Endothelial cell of hepatic sinusoid (primary cell): ENCODE measurements at regions not wholly inside any gene's neighbourhood (a gene's known extent, or its start where the extent isn't known, plus 50 kb on each side); places are given as distances from the start of the nearest gene placed in this dataset.

ENCODE experiments used
- in situ Hi-C: cut with HindIII; loops from 2 replicates; pipeline ENCODE4 v1.10.0; 2017; ENCODE audit warnings: low sequenced_read_pairs

GRCh38 chr9:1201262-1201661 lies 151.1 kb downstream of the DMRT2 start:
- in situ Hi-C loops = no loop called here

GRCh38 chr9:1201901-1202300 lies 151.7 kb downstream of the DMRT2 start:
- in situ Hi-C loops = no loop called here

GRCh38 chr9:1202512-1203280 lies 152.5 kb downstream of the DMRT2 start:
- in situ Hi-C loops = no loop called here

GRCh38 chr9:1207686-1208085 lies 157.5 kb downstream of the DMRT2 start:
- in situ Hi-C loops = no loop called here

- in situ Hi-C loops = no loop called here
Measured at GRCh38 chr9:1208157-1208556, 158.0 kb downstream of the DMRT2 start.

GRCh38 chr9:1210954-1211353 lies 160.8 kb downstream of the DMRT2 start:
- in situ Hi-C loops = no loop called here

- in situ Hi-C loops = no loop called here
Measured at GRCh38 chr9:1216532-1216931, 166.4 kb downstream of the DMRT2 start.

GRCh38 chr9:1217076-1217475 lies 166.9 kb downstream of the DMRT2 start:
- in situ Hi-C loops = no loop called here

- in situ Hi-C loops = no loop called here
Measured at GRCh38 chr9:1219284-1219683, 169.1 kb downstream of the DMRT2 start.

GRCh38 chr9:1221298-1221697 lies 171.1 kb downstream of the DMRT2 start:
- in situ Hi-C loops = no loop called here

- in situ Hi-C loops = no loop called here
Measured at GRCh38 chr9:1222511-1222910, 172.4 kb downstream of the DMRT2 start.

- in situ Hi-C loops = no loop called here
Measured at GRCh38 chr9:1231998-1232919, 182.1 kb downstream of the DMRT2 start.

GRCh38 chr9:1233568-1233967 lies 183.4 kb downstream of the DMRT2 start:
- in situ Hi-C loops = no loop called here

GRCh38 chr9:1235650-1236049 lies 185.5 kb downstream of the DMRT2 start:
- in situ Hi-C loops = no loop called here

- in situ Hi-C loops = no loop called here
Measured at GRCh38 chr9:1236061-1236460, 185.9 kb downstream of the DMRT2 start.

GRCh38 chr9:1238407-1238806 lies 188.2 kb downstream of the DMRT2 start:
- in situ Hi-C loops = no loop called here

GRCh38 chr9:1248743-1249142 lies 198.6 kb downstream of the DMRT2 start:
- in situ Hi-C loops = loop anchor here (5.0 kb wide), 1 partner anchor 34 kb away; no protein-coding TSS in a partner anchor

- in situ Hi-C loops = no loop called here
Measured at GRCh38 chr9:1253064-1253979, 203.2 kb downstream of the DMRT2 start.

GRCh38 chr9:1254071-1254470 lies 203.9 kb downstream of the DMRT2 start:
- in situ Hi-C loops = no loop called here

GRCh38 chr9:1256178-1256577 lies 206.0 kb downstream of the DMRT2 start:
- in situ Hi-C loops = no loop called here

- in situ Hi-C loops = no loop called here
Measured at GRCh38 chr9:1261266-1261665, 211.1 kb downstream of the DMRT2 start.
